HEK293 (cell line): ENCODE measurements at regions not wholly inside any gene's neighbourhood (a gene's known extent, or its start where the extent isn't known, plus 50 kb on each side); places are given as distances from the start of the nearest gene placed in this dataset.

ENCODE experiments used
- CTCF ChIA-PET: fragments of 350-600 bp; formaldehyde crosslinking; extraction: SDS; loops from one replicate; lab custom pipeline; 2021; ENCODE audit warnings: antibody characterized with exemption; lab: Yijun Ruan, JAX
- POLR2A ChIA-PET: fragments of 300-600 bp; formaldehyde crosslinking; extraction: SDS; loops from one replicate; lab custom pipeline; 2020; ENCODE audit warnings: antibody characterized with exemption, inconsistent platforms; lab: Yijun Ruan, JAX
- H3K27ac ChIP-seq: fragments of 200-500 bp; sonication (Bioruptor generic); 2 replicates; pipeline ENCODE4 v1.5.1; 2014; ENCODE audit warnings: low read depth, low read length, control low read depth, inconsistent platforms; ENCODE audit errors: extremely low read depth
- H3K36me3 ChIP-seq, 2 experiments: fragments of 200-500 bp in 1 of 2; sonication (Bioruptor generic) in 1 of 2; 1 replicate in 1 of 2; 2 replicates in 1 of 2; pipeline ENCODE4 v1.5.1; 2014 to 2017; ENCODE audit warnings: inconsistent platforms in 2 of 2, low read length in 2 of 2; ENCODE audit not compliant: control insufficient read depth in 2 of 2, insufficient read depth in 1 of 2
- H3K4me1 ChIP-seq: fragments of 200-500 bp; sonication (Bioruptor generic); 2 replicates; pipeline ENCODE4 v1.5.1; 2014; ENCODE audit warnings: mild to moderate bottlenecking, low read length, inconsistent platforms; ENCODE audit not compliant: control insufficient read depth, insufficient read depth
- H3K4me3 ChIP-seq: 2 replicates; pipeline ENCODE4 v1.5.1; 2011; ENCODE audit warnings: low read depth, mild to moderate bottlenecking, control low read depth, low read length, moderate library complexity
- H3K9me3 ChIP-seq: fragments of 200-500 bp; sonication (Bioruptor generic); 2 replicates; pipeline ENCODE4 v1.5.1; 2014; ENCODE audit warnings: low read depth, low read length, inconsistent platforms; ENCODE audit not compliant: control insufficient read depth, insufficient read depth
- KLF8 ChIP-seq: fragments of 450-650 bp; formaldehyde crosslinking; IDR thresholded peaks from 2 replicates; pipeline ENCODE4 v1.5.1; 2016; ENCODE audit warnings: missing biosample characterization, missing genetic modification characterization
- RBAK ChIP-seq: fragments of 450-650 bp; formaldehyde crosslinking; IDR thresholded peaks from 2 replicates; pipeline ENCODE4 v1.5.1; 2016; ENCODE audit warnings: missing biosample characterization, missing genetic modification characterization
- SP2 ChIP-seq: fragments of 450-650 bp; formaldehyde crosslinking; IDR thresholded peaks from 2 replicates; pipeline ENCODE4 v1.5.1; 2016; ENCODE audit warnings: missing biosample characterization, missing genetic modification characterization
- YY1 ChIP-seq: fragments of 450-650 bp; formaldehyde crosslinking; IDR thresholded peaks from 2 replicates; pipeline ENCODE4 v1.5.1; 2018; ENCODE audit warnings: missing biosample characterization, missing genetic modification characterization
- YY2 ChIP-seq: fragments of 450-650 bp; formaldehyde crosslinking; IDR thresholded peaks from 2 replicates; pipeline ENCODE4 v1.5.1; 2016; ENCODE audit warnings: missing biosample characterization, missing genetic modification characterization
- ZIC2 ChIP-seq: fragments of 450-650 bp; formaldehyde crosslinking; IDR thresholded peaks from 2 replicates; pipeline ENCODE4 v1.5.1; 2016; ENCODE audit warnings: missing biosample characterization, missing genetic modification characterization
- ZNF155 ChIP-seq: fragments of 450-650 bp; formaldehyde crosslinking; IDR thresholded peaks from 2 replicates; pipeline ENCODE4 v1.5.1; 2016; ENCODE audit warnings: missing biosample characterization, missing genetic modification characterization
- ZNF202 ChIP-seq: fragments of 450-650 bp; formaldehyde crosslinking; IDR thresholded peaks from 2 replicates; pipeline ENCODE4 v1.5.1; 2016; ENCODE audit warnings: missing biosample characterization, missing genetic modification characterization, borderline replicate concordance
- ZNF24 ChIP-seq: fragments of 450-650 bp; formaldehyde crosslinking; IDR thresholded peaks from 2 replicates; pipeline ENCODE4 v1.5.1; 2016; ENCODE audit warnings: missing biosample characterization, missing genetic modification characterization
- ZNF266 ChIP-seq: fragments of 450-650 bp; formaldehyde crosslinking; IDR thresholded peaks from 2 replicates; pipeline ENCODE4 v1.5.1; 2016; ENCODE audit warnings: missing biosample characterization, missing genetic modification characterization, low read depth
- ZNF302 ChIP-seq: fragments of 450-650 bp; formaldehyde crosslinking; IDR thresholded peaks from 2 replicates; pipeline ENCODE4 v1.5.1; 2016; ENCODE audit warnings: missing biosample characterization, missing genetic modification characterization, low read depth
- ZNF311 ChIP-seq: fragments of 450-650 bp; formaldehyde crosslinking; IDR thresholded peaks from 2 replicates; pipeline ENCODE4 v1.5.1; 2017; ENCODE audit warnings: missing biosample characterization, missing genetic modification characterization, borderline replicate concordance
- ZNF510 ChIP-seq: fragments of 450-650 bp; formaldehyde crosslinking; IDR thresholded peaks from 2 replicates; pipeline ENCODE4 v1.5.1; 2018; ENCODE audit warnings: mild to moderate bottlenecking, missing genetic modification characterization, missing biosample characterization; ENCODE audit not compliant: insufficient replicate concordance
- ZNF560 ChIP-seq: fragments of 450-650 bp; formaldehyde crosslinking; IDR thresholded peaks from 2 replicates; pipeline ENCODE4 v1.5.1; 2017; ENCODE audit warnings: missing biosample characterization, missing genetic modification characterization, borderline replicate concordance
- ZNF626 ChIP-seq: fragments of 450-650 bp; sonication (Bioruptor Pico); formaldehyde crosslinking; IDR thresholded peaks from 2 replicates; pipeline ENCODE4 v1.5.1; 2018; ENCODE audit warnings: missing biosample characterization, missing genetic modification characterization, inconsistent platforms
- ZNF701 ChIP-seq: fragments of 450-650 bp; formaldehyde crosslinking; IDR thresholded peaks from 2 replicates; pipeline ENCODE4 v1.5.1; 2016; ENCODE audit warnings: missing biosample characterization, missing genetic modification characterization
- ZNF776 ChIP-seq: fragments of 450-650 bp; formaldehyde crosslinking; IDR thresholded peaks from 2 replicates; pipeline ENCODE4 v1.5.0; 2017; ENCODE audit warnings: missing biosample characterization, missing genetic modification characterization, borderline replicate concordance
- TF ChIP-seq, protein P1 (sequence below): fragments of 450-650 bp; formaldehyde crosslinking; IDR thresholded peaks from 2 replicates; pipeline ENCODE4 v1.5.1; 2016; ENCODE audit warnings: missing biosample characterization, missing genetic modification characterization, low read depth
- TF ChIP-seq, protein P2 (sequence below): fragments of 450-650 bp; formaldehyde crosslinking; IDR thresholded peaks from 2 replicates; pipeline ENCODE4 v1.5.1; 2016; ENCODE audit warnings: missing biosample characterization, missing genetic modification characterization
- TF ChIP-seq, protein P3 (sequence below): fragments of 450-650 bp; formaldehyde crosslinking; IDR thresholded peaks from 2 replicates; pipeline ENCODE4 v1.5.1; 2017; ENCODE audit warnings: missing biosample characterization, missing genetic modification characterization
- TF ChIP-seq, protein P4 (sequence below): fragments of 450-650 bp; formaldehyde crosslinking; IDR thresholded peaks from 2 replicates; pipeline ENCODE4 v1.5.0; 2017; ENCODE audit warnings: missing biosample characterization, missing genetic modification characterization, borderline replicate concordance

DNA sequence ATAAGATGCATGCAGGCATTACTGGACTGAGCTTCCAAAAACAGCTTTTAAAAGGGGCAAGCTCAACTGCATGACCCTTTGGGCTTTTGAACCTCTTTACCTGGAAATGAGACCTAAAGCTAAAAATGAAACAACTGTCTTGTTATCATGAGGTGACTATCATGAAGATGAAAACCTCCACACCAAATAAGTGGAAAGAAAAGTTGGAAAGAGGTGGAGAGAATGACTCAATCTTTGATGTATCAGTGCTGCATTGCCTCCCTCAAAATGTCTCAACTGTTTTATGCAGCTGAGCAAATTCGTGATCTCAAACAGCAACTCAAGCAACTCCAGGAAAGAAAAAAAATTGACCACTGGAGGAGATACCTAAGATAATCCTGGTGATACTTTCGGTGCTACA, 307.1 kb downstream of the KBTBD8 start:
- Histone ChIP-seq H3K4me3 (no peak overlapping the region), H3K9me3 (no peaks in the 10 kb centered on the region), H3K36me3 (no peaks in the 10 kb centered on the region)
- POLR2A ChIA-PET, result no interaction called here
- CTCF ChIA-PET, result no interaction called here
- TF ChIP-seq YY1 (tag by site-specific recombination), result no peak
- no peak for TF ChIP-seq RBAK (tag by site-specific recombination)
- TF ChIP-seq, all 188 proteins: peak for 0
- Histone ChIP-seq H3K27ac (no peak overlapping the region), H3K4me1 (no peaks in the 10 kb centered on the region)

DNA sequence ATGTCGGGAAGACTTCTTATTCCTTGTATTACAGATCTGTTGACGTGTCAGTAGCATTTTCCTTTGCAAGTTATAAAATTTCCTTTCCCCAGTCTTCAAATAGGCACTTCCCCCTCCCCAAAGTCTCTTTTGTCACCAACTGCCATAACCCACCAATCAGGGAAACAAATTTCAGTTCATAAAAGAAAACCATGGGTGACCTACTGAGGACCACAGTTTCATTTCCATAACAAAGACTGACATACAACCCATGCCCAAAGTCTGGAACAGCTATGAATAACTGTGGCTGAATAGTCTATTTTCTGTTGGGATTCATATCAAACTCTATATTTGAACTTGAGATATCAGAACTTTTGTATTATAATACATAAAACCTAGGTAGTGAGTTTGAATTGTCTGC, 307.8 kb downstream of the KBTBD8 start:
- TF ChIP-seq ZNF155 (no peak), ZNF626 (tag by site-specific recombination) (no peak), ZNF302 (tag by site-specific recombination) (no peak), SP2 (tag by site-specific recombination) (no peak), ZNF266 (tag by site-specific recombination) (no peak), ZNF701 (tag by site-specific recombination) (no peak), KLF8 (tag by site-specific recombination) (no peak), ZNF24 (tag by site-specific recombination) (no peak), ZNF510 (tag by site-specific recombination) (no peak), ZNF776 (tag by site-specific recombination) (no peak), ZNF311 (no peak), ZNF560 (no peak), ZNF202 (tag by site-specific recombination) (no peak), YY2 (tag by site-specific recombination) (no peak), ZIC2 (tag by site-specific recombination) (no peak)
- TF ChIP-seq, protein P1, sequence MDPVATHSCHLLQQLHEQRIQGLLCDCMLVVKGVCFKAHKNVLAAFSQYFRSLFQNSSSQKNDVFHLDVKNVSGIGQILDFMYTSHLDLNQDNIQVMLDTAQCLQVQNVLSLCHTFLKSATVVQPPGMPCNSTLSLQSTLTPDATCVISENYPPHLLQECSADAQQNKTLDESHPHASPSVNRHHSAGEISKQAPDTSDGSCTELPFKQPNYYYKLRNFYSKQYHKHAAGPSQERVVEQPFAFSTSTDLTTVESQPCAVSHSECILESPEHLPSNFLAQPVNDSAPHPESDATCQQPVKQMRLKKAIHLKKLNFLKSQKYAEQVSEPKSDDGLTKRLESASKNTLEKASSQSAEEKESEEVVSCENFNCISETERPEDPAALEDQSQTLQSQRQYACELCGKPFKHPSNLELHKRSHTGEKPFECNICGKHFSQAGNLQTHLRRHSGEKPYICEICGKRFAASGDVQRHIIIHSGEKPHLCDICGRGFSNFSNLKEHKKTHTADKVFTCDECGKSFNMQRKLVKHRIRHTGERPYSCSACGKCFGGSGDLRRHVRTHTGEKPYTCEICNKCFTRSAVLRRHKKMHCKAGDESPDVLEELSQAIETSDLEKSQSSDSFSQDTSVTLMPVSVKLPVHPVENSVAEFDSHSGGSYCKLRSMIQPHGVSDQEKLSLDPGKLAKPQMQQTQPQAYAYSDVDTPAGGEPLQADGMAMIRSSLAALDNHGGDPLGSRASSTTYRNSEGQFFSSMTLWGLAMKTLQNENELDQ (tag by site-specific recombination), result no peak
- TF ChIP-seq, protein P2, sequence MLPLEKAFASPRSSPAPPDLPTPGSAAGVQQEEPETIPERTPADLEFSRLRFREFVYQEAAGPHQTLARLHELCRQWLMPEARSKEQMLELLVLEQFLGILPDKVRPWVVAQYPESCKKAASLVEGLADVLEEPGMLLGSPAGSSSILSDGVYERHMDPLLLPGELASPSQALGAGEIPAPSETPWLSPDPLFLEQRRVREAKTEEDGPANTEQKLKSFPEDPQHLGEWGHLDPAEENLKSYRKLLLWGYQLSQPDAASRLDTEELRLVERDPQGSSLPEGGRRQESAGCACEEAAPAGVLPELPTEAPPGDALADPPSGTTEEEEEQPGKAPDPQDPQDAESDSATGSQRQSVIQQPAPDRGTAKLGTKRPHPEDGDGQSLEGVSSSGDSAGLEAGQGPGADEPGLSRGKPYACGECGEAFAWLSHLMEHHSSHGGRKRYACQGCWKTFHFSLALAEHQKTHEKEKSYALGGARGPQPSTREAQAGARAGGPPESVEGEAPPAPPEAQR (tag by site-specific recombination), result no peak
- TF ChIP-seq, protein P3, sequence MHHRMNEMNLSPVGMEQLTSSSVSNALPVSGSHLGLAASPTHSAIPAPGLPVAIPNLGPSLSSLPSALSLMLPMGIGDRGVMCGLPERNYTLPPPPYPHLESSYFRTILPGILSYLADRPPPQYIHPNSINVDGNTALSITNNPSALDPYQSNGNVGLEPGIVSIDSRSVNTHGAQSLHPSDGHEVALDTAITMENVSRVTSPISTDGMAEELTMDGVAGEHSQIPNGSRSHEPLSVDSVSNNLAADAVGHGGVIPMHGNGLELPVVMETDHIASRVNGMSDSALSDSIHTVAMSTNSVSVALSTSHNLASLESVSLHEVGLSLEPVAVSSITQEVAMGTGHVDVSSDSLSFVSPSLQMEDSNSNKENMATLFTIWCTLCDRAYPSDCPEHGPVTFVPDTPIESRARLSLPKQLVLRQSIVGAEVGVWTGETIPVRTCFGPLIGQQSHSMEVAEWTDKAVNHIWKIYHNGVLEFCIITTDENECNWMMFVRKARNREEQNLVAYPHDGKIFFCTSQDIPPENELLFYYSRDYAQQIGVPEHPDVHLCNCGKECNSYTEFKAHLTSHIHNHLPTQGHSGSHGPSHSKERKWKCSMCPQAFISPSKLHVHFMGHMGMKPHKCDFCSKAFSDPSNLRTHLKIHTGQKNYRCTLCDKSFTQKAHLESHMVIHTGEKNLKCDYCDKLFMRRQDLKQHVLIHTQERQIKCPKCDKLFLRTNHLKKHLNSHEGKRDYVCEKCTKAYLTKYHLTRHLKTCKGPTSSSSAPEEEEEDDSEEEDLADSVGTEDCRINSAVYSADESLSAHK, result no peak
- TF ChIP-seq, protein P4, sequence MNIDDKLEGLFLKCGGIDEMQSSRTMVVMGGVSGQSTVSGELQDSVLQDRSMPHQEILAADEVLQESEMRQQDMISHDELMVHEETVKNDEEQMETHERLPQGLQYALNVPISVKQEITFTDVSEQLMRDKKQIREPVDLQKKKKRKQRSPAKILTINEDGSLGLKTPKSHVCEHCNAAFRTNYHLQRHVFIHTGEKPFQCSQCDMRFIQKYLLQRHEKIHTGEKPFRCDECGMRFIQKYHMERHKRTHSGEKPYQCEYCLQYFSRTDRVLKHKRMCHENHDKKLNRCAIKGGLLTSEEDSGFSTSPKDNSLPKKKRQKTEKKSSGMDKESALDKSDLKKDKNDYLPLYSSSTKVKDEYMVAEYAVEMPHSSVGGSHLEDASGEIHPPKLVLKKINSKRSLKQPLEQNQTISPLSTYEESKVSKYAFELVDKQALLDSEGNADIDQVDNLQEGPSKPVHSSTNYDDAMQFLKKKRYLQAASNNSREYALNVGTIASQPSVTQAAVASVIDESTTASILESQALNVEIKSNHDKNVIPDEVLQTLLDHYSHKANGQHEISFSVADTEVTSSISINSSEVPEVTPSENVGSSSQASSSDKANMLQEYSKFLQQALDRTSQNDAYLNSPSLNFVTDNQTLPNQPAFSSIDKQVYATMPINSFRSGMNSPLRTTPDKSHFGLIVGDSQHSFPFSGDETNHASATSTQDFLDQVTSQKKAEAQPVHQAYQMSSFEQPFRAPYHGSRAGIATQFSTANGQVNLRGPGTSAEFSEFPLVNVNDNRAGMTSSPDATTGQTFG, result no peak
- Histone ChIP-seq H3K36me3 (no peaks in the 10 kb centered on the region), H3K4me1 (no peaks in the 10 kb centered on the region), H3K27ac (no peak overlapping the region), H3K4me3 (no peak overlapping the region), H3K9me3 (no peaks in the 10 kb centered on the region)
- CTCF ChIA-PET, result no interaction called here
- POLR2A ChIA-PET, result no interaction called here
